GM12872 (cell line): ENCODE measurements at regions not wholly inside any gene's neighbourhood (a gene's known extent, or its start where the extent isn't known, plus 50 kb on each side); places are given as distances from the start of the nearest gene placed in this dataset.

Experiments used
- CTCF ChIP-seq: IDR thresholded peaks from 3 replicates; pipeline ENCODE4 v1.5.1; 2011; ENCODE audit warnings: low read depth, mild to moderate bottlenecking, low read length, moderate library complexity; ENCODE audit not compliant: insufficient read depth

DNA sequence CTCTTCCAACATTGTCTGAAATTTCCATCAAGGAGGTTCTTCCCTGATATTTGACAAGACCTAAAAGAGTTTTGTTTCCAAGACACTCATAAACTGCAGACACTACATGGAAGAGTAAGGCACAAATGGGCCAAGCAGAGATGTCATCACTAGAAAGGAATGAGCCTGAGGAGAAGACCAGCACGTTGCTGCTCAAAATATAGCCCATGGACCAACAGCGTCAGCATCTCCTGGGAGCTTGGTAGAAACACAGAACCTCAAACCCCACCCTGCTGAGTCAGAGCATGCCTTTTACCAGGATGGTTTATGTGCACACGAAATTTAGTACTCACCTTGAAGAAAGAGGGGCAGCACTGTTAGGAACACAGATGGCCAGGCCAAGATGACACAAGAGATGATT, 128.7 kb upstream of the MID1 start:
- TF ChIP-seq CTCF: no peak

GRCh38 chrX:10750581-10750980, 130.2 kb upstream of the MID1 start:
- no peak for TF ChIP-seq CTCF

GRCh38 chrX:10753116-10753515, 132.7 kb upstream of the MID1 start:
- TF ChIP-seq CTCF: no peak

- no peak for TF ChIP-seq CTCF
These were observed 134.1 kb upstream of the MID1 start for GRCh38 chrX:10754445-10754844.

GRCh38 chrX:10755439-10756334, 135.3 kb upstream of the MID1 start:
- no peak for TF ChIP-seq CTCF

DNA sequence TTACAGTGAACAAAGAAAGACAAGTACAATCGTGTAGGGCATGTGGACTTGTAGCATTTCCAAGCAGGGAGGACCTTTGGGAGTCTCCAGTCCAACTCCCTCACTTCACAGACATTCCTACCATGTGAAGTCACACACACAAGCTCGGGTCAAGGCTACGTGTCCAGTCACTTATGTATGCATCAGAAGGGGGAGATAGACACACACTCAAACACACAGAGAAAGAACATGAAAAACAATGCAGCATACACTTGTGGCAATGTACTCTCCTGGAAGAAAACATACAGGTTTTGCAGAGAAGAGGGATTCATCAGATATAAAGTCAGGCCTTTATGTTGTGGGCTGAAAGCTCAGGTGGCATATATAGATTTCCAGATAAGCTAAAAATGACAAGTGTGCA, 136.1 kb upstream of the MID1 start:
- TF ChIP-seq CTCF: no peak

- TF ChIP-seq CTCF: no peak
These were observed 138.9 kb upstream of the MID1 start for GRCh38 chrX:10759141-10759799.
